ENCODE measurements at regions not wholly inside any gene's neighbourhood (a gene's known extent, or its start where the extent isn't known, plus 50 kb on each side); places are given as distances from the start of the nearest gene placed in this dataset.

DNA sequence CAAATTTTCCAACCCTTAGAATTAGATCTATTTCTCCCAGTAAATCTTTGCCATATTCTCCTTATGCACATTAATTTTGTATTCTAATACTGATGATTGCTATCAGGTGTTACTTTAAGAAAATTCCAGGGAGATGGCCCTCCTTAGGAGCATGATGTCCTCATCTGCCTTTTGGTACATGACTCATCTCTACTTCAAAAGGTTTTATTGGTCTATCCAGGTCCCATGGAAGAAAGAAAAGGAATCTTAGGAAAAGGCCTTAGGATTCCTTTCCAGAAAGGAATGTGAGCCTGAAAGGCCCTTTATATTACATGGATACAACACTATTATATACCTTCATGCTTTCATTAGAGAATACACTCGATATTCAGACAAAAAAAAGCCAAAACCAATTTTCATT lies 968.2 kb downstream of the STIM2 start:
- TF ChIP-seq POLR2A (IDR thresholded peaks at IDR 0.05) (no peak), CTCF (IDR thresholded peaks at IDR 0.05) (no peak)

Data from body of pancreas (tissue), 4 donors.